K562 (cell line): ENCODE measurements at regions not wholly inside any gene's neighbourhood (a gene's known extent, or its start where the extent isn't known, plus 50 kb on each side); places are given as distances from the start of the nearest gene placed in this dataset.
A peak's percentile ranks its signal among the peaks of the same experiment; 100 is the strongest.

Experiments used
- ATAC-seq: fragments of 200-7000 bp; cut with Tn5 transposase; 3 replicates; pipeline ENCODE4 v1.9.1; 2020; ENCODE audit warnings: moderate library complexity
- BruUV-seq: library from RNA; stranded (reverse); fragments of 400-500 nt; replicated peaks from 2 replicates; lab custom pipeline; 2021; lab: Mats Ljungman, UMichigan
- CTCF ChIA-PET: fragments of 300-600 bp; formaldehyde crosslinking; extraction: SDS; loops from one replicate; lab custom pipeline; 2021; ENCODE audit warnings: low intra/inter-chr PET ratio; lab: Yijun Ruan, JAX
- POLR2A ChIA-PET: fragments of 300-600, 350-650 bp; sonication (Branson Sonifier 250); formaldehyde crosslinking; extraction: SDS; loops from one replicate; lab custom pipeline; 2021; ENCODE audit warnings: antibody characterized with exemption, inconsistent platforms; lab: Yijun Ruan, JAX
- DNase-seq, 4 experiments: peaks; one replicate each; pipeline versions ENCODE4 v3.0.0 to v3.0.0-alpha.2; 2011 to 2018; ENCODE audit warnings: low spot score in 3 of 4, mixed read lengths in 3 of 4; ENCODE audit errors: extremely low read depth in 1 of 4
- FAIRE-seq: peaks from 2 replicates; lab custom pipeline; 2011; peaks lifted over from hg19 to GRCh38; lab: Jason Lieb, UNC
- H2AFZ ChIP-seq: 2 replicates; pipeline ENCODE4 v1.6.0; 2011; ENCODE audit warnings: low read depth, low read length, control low read depth, inconsistent platforms
- H3K27ac ChIP-seq: fragments of 200-600 bp; 3 replicates; pipeline ENCODE4 v1.8.0; 2011; ENCODE audit warnings: low read depth, mild to moderate bottlenecking, control low read depth, inconsistent platforms, low read length, moderate library complexity, mixed read lengths; ENCODE audit errors: extremely low read depth
- H3K27me3 ChIP-seq, 2 experiments: fragments of 300-600 bp in 1 of 2; 2 replicates in 1 of 2; 3 replicates in 1 of 2; pipeline versions ENCODE4 v1.6.0 to v1.8.0; 2011; ENCODE audit warnings: inconsistent platforms in 2 of 2, low read length in 2 of 2, mild to moderate bottlenecking in 1 of 2, mixed read lengths in 1 of 2, moderate library complexity in 1 of 2; ENCODE audit not compliant: control insufficient read depth in 2 of 2, insufficient read depth in 2 of 2
- H3K36me3 ChIP-seq: fragments of 300-600 bp; 3 replicates; pipeline ENCODE4 v1.8.0; 2011; ENCODE audit warnings: mild to moderate bottlenecking, low read length, inconsistent platforms; ENCODE audit not compliant: control insufficient read depth, insufficient read depth
- H3K4me1 ChIP-seq, 2 experiments: fragments of 200-600 bp in 1 of 2; replicated peaks in 1 of 2; 2 replicates in 1 of 2; 3 replicates in 1 of 2; pipeline versions ENCODE4 v1.5.1 to v1.8.0; 2011; ENCODE audit warnings: inconsistent platforms in 2 of 2, low read length in 2 of 2, mild to moderate bottlenecking in 1 of 2, mixed read lengths in 1 of 2, moderate library complexity in 1 of 2; ENCODE audit not compliant: control insufficient read depth in 2 of 2, insufficient read depth in 2 of 2
- H3K4me2 ChIP-seq: 2 replicates; pipeline ENCODE4 v1.6.1; 2011; ENCODE audit warnings: low read length, control low read depth, inconsistent platforms, mixed read lengths; ENCODE audit not compliant: insufficient read depth
- H3K4me3 ChIP-seq: fragments of 200-600 bp; sonication (generic), shearing (Covaris generic); 2 replicates; pipeline ENCODE4 v1.5.1; 2016; ENCODE audit warnings: control low read depth, inconsistent platforms
- H3K79me2 ChIP-seq: fragments of 200-600 bp; 3 replicates; pipeline ENCODE4 v1.8.0; 2011; ENCODE audit warnings: low read length, inconsistent platforms; ENCODE audit not compliant: control insufficient read depth, insufficient read depth
- H3K9ac ChIP-seq, 2 experiments: 2 replicates each; pipeline versions ENCODE4 v1.6.0 to v1.6.1; 2011; ENCODE audit warnings: low read depth in 2 of 2, low read length in 2 of 2, control low read depth in 1 of 2, inconsistent platforms in 1 of 2, mild to moderate bottlenecking in 1 of 2, mixed read lengths in 1 of 2; ENCODE audit not compliant: insufficient read depth in 1 of 2
- H3K9me1 ChIP-seq: one replicate; pipeline ENCODE4 v1.6.0; 2011; ENCODE audit warnings: inconsistent platforms, mild to moderate bottlenecking, low read length, moderate library complexity; ENCODE audit not compliant: control insufficient read depth, insufficient read depth
- H3K9me3 ChIP-seq: replicated peaks from 2 replicates; pipeline ENCODE4 v1.5.1; 2011; ENCODE audit warnings: low read depth, low read length, inconsistent platforms; ENCODE audit not compliant: control insufficient read depth, insufficient read depth
- H4K20me1 ChIP-seq: replicated peaks from 2 replicates; pipeline ENCODE4 v1.6.1; 2011; ENCODE audit warnings: low read length, inconsistent platforms, mixed read lengths; ENCODE audit not compliant: control insufficient read depth, insufficient read depth
- ADNP ChIP-seq: fragments of 200-800 bp; sonication (Bioruptor generic); IDR thresholded peaks from 2 replicates; pipeline ENCODE4 v1.6.1; 2016; ENCODE audit warnings: missing genetic modification characterization, missing compliant biosample characterization
- CBFA2T3 ChIP-seq: fragments of 450-650 bp; IDR thresholded peaks from 2 replicates; pipeline ENCODE4 v1.6.1; 2017
- CREB3 ChIP-seq: fragments of 450-650 bp; conservative IDR thresholded peaks from 2 replicates; pipeline ENCODE4 v1.6.1; 2016; ENCODE audit warnings: missing genetic modification characterization, low read depth, mild to moderate bottlenecking, missing compliant biosample characterization, moderate library complexity
- ELK3 ChIP-seq: fragments of 450-650 bp; formaldehyde crosslinking; IDR thresholded peaks from 2 replicates; pipeline ENCODE4 v1.4.0; 2020; ENCODE audit warnings: mild to moderate bottlenecking
- FOSL1 ChIP-seq: fragments of 200-800 bp; sonication (Bioruptor generic); conservative IDR thresholded peaks from 2 replicates; pipeline ENCODE4 v1.6.1; 2016; ENCODE audit warnings: missing genetic modification characterization, missing compliant biosample characterization
- MEF2D ChIP-seq: conservative IDR thresholded peaks from 2 replicates; pipeline ENCODE4 v1.6.1; 2016; ENCODE audit warnings: low read depth, missing genetic modification characterization, missing compliant biosample characterization
- RHOXF2B ChIP-seq: fragments of 250-450 bp; sonication (Bioruptor Pico); conservative IDR thresholded peaks from 2 replicates; pipeline ENCODE4 v1.5.1; 2021
- ZBTB49 ChIP-seq: sonication (generic); formaldehyde crosslinking; IDR thresholded peaks from 2 replicates; pipeline ENCODE4 v1.8.0; 2022; ENCODE audit warnings: missing genetic modification reagents, mild to moderate bottlenecking, borderline replicate concordance
- ZNF431 ChIP-seq: sonication (generic); formaldehyde crosslinking; IDR thresholded peaks from 2 replicates; pipeline ENCODE4 v1.8.0; 2022; ENCODE audit warnings: mild to moderate bottlenecking, missing genetic modification reagents
- ZNF583 ChIP-seq: fragments of 250-450 bp; sonication (Bioruptor Pico); IDR thresholded peaks from 2 replicates; pipeline ENCODE4 v1.4.0; 2020
- ZSCAN29 ChIP-seq: fragments of 450-650 bp; IDR thresholded peaks from 2 replicates; pipeline ENCODE4 v1.6.1; 2017
- WGBS: fragments of 100-300 bp; shearing (Covaris generic); methylation state at CpG from one replicate; pipeline ENCODE4 v1.1.6; 2016; ENCODE audit warnings: low coverage, mixed read lengths; ENCODE audit not compliant: insufficient coverage; ENCODE audit errors: missing lambda C conversion rate; 5-methylcytosine and 5-hydroxymethylcytosine counted together
- in situ Hi-C: fragments of 300-500 bp; cut with MboI; formaldehyde crosslinking; loops from 4 replicates; pipeline ENCODE4 v1.15.0; 2018; ENCODE audit warnings: inconsistent platforms, mixed read lengths
- intact Hi-C: fragments of 100-400 bp; cut with micrococcal nuclease; formaldehyde crosslinking; loops from 2 replicates; pipeline ENCODE4 v1.14.2; 2022
- TF ChIP-seq, protein P1 (sequence below): fragments of 200-800 bp; sonication (Bioruptor generic); IDR thresholded peaks from 2 replicates; pipeline ENCODE4 v1.6.1; 2016; ENCODE audit warnings: missing genetic modification characterization, missing compliant biosample characterization

- no peak for TF ChIP-seq ZSCAN29
- TF ChIP-seq, protein P1, sequence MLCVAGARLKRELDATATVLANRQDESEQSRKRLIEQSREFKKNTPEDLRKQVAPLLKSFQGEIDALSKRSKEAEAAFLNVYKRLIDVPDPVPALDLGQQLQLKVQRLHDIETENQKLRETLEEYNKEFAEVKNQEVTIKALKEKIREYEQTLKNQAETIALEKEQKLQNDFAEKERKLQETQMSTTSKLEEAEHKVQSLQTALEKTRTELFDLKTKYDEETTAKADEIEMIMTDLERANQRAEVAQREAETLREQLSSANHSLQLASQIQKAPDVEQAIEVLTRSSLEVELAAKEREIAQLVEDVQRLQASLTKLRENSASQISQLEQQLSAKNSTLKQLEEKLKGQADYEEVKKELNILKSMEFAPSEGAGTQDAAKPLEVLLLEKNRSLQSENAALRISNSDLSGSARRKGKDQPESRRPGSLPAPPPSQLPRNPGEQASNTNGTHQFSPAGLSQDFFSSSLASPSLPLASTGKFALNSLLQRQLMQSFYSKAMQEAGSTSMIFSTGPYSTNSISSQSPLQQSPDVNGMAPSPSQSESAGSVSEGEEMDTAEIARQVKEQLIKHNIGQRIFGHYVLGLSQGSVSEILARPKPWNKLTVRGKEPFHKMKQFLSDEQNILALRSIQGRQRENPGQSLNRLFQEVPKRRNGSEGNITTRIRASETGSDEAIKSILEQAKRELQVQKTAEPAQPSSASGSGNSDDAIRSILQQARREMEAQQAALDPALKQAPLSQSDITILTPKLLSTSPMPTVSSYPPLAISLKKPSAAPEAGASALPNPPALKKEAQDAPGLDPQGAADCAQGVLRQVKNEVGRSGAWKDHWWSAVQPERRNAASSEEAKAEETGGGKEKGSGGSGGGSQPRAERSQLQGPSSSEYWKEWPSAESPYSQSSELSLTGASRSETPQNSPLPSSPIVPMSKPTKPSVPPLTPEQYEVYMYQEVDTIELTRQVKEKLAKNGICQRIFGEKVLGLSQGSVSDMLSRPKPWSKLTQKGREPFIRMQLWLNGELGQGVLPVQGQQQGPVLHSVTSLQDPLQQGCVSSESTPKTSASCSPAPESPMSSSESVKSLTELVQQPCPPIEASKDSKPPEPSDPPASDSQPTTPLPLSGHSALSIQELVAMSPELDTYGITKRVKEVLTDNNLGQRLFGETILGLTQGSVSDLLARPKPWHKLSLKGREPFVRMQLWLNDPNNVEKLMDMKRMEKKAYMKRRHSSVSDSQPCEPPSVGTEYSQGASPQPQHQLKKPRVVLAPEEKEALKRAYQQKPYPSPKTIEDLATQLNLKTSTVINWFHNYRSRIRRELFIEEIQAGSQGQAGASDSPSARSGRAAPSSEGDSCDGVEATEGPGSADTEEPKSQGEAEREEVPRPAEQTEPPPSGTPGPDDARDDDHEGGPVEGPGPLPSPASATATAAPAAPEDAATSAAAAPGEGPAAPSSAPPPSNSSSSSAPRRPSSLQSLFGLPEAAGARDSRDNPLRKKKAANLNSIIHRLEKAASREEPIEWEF (CRISPR knock-in tag), result no peak
- TF ChIP-seq, all 486 proteins: peak for 0
These were observed 1498.5 kb upstream of the TMEM132C start (continued) for GRCh38 chr12:126768517-126768916.

GRCh38 chr12:126770188-126770587 is 1496.8 kb upstream of the TMEM132C start:
- Histone ChIP-seq H4K20me1 (no peaks in the 10 kb centered on the region), H3K4me2 (no peak overlapping the region), H2AFZ (no peak overlapping the region), H3K4me1 (no peaks in the 10 kb centered on the region), H3K27ac (no peak overlapping the region), H3K36me3 (no peaks in the 10 kb centered on the region), H3K9me3 (no peaks in the 10 kb centered on the region), H3K4me3 (no peak overlapping the region), H3K79me2 (no peaks in the 10 kb centered on the region)
- no peak for ATAC-seq
- ChIA-PET POLR2A (no interaction called here), CTCF (no interaction called here)
- intact Hi-C loops (no loop called here), in situ Hi-C loops (no loop called here)
- no peak for DNase-seq
- no peak for FAIRE-seq
- TF ChIP-seq ELK3 (CRISPR knock-in tag) (no peak), RHOXF2B (CRISPR knock-in tag) (no peak), ADNP (no peak), CBFA2T3 (peak; percentile 27; the same call in 1 of the 2 replicates), MEF2D (tag) (peak; percentile 44; the same call in 1 of the 2 replicates), ZNF583 (CRISPR knock-in tag) (no peak), FOSL1 (tag) (peak; percentile 73), CREB3 (0 out of 2 replicates have a peak, but pooled peaks have one; percentile 16), ZNF431 (CRISPR knock-in tag) (peak; percentile 39; the same call in 1 of the 2 replicates), ZBTB49 (CRISPR knock-in tag) (no peak)
- TF ChIP-seq, all 486 proteins: peak for 5
- no peaks in the 10 kb centered on the region for H3K9me1 ChIP-seq
- WGBS, result 11% methylated on average over 3 of the region's 3 CpGs
- BruUV-seq, result no TSS peak
- H3K9ac ChIP-seq, result no peak overlapping the region
- no peaks in the 10 kb centered on the region for H3K27me3 ChIP-seq
